Stimulated activated CD4-positive, alpha-beta T cell treated with anti-CD3 and anti-CD28 coated beads, Interleukin-2, amount 100 ng/mL, for 48 hours (primary cell): ENCODE measurements at regions not wholly inside any gene's neighbourhood (a gene's known extent, or its start where the extent isn't known, plus 50 kb on each side); places are given as distances from the start of the nearest gene placed in this dataset.

ENCODE experiments used
- DNase-seq, 2 donors: peaks; one replicate each; pipeline ENCODE4 v3.0.0-alpha.2; 2020

- no peak for DNase-seq
These were observed 336.7 kb upstream of the PLET1 start for GRCh38 chr11:112597286-112597790.

GRCh38 chr11:112599265-112599664 lies 338.6 kb upstream of the PLET1 start:
- DNase-seq = no peak

DNA sequence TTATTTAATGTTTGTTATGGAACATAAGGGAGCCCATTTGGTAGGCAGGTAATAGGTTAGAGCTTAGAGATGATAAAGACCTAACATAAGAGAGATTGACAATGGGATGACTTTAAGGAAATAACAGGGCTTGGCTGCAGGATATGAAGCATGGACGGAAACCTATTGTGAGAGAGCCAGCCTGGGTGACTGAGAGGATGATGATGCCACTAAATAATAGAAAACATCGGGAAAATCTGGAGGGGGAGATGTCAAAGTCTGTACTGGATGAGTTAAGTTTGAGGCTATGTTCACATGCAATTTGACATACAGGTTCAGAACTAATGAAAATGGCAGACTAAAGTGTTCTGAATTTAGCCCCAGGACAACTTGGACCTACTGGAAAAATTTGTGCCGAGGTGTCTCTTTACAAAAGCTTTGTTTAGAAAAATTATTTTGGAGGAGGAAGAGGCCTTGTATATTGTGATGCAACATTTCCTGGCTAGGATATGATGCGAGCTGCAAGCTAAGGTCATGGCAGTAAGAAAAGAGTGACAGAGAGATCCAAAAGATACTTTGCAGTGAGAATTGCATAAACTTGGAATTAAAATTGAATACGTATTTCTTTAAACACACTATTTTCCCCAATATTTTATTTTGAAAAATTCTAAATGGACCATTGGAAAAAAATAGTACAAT lies 339.3 kb upstream of the PLET1 start:
- no peak for DNase-seq

GRCh38 chr11:112605093-112605666 lies 344.5 kb upstream of the PLET1 start:
- no peak for DNase-seq

GRCh38 chr11:112606656-112607055 lies 346.0 kb upstream of the PLET1 start:
- DNase-seq = no peak

DNA sequence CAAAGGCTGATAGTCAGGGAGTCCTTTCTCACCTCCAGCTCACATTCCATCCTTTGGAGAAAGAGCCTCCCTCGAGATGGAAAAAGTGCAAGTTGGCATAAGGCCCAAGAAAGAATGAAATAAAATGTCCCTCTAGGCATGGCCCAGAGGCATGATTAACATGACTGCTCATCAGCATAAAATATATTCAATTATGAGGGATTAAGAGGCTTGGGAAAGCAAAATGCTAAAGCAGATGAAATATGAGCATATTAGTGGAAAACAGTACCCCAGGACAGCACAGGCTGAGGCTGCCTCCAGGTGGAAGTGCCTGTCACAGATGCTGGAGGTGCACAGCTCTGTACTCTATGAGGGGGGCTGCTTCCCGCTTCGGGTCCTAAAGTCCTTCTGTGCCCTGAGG lies 347.8 kb upstream of the PLET1 start:
- no peak for DNase-seq

DNA sequence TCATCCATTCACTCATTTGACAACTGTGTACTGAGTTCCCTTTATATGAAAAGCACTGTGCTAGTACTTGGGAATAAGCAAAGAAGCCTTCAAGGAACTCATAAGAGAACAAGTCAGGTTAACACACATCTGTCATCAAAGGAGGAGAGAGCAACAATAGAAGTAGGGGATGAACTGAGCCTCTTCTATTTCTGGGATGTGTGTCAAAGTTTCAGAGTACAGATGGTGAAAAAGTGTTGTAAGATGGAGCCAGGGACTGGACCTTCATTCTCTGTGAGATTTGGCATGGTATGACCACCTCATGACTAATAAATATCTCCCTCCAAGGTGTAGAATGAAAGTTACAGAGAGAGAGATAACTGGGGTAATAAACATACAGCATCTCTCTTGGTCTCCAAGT lies 349.8 kb upstream of the PLET1 start:
- DNase-seq = no peak

DNA sequence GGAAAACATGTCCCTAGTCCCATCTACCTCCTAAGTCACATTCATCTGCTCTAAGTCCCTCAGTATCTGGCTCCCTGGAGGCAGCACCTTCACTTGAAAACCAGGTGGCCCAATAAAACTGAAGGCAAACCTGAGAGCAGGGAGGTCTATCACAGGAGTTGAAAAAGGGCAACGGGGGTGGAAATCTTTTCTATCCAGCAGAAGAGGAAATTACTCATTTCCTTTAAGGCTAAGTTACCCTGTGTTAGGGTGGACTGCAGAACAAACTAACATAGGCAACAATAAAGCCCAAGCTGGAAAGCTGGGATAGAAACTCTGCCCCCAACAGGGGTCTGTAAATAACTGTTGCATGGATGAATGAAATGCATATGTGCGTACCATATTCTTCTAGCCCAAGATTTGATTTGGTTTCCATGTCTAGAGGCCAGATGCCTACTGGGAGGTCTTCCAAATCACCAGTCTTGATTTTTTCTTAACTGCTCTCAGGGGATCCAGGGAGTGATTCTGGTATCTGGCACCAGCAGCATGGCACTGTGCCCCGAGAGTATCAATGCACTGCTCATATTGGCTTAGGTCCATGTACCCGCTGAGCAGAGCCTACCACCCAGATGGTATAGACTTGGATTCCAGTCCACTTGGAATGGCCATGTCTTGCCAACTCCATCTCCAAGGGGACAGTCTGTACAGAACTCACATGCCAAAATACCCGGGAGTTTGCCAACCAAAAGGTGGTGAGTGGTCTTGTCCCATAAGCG lies 350.0 kb upstream of the NCAM1 start:
- no peak for DNase-seq

- DNase-seq = no peak
These were observed 349.4 kb upstream of the NCAM1 start for GRCh38 chr11:112611771-112612170.

GRCh38 chr11:112612250-112612849 lies 348.9 kb upstream of the NCAM1 start:
- no peak for DNase-seq

- DNase-seq = no peak
These were observed 347.9 kb upstream of the NCAM1 start for GRCh38 chr11:112613051-112613972.

DNA sequence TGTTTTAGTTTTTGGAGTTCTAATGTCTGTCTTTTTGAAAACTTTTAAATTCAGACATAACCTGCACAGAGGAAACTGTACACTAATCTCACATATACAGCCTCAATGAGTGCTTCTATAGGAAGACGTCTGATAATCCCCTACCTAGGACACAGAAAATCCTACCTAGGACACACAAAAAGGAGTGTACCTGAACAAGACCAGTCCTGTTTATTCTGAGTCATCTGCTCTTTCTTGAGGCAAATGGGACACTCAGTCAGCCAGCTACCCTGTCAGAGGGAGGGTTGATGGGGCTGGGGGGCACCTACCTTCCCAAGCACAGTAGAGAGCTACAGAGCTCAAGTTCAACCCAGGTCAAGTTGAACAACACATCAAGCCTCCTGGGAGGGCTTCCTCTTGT lies 346.6 kb upstream of the NCAM1 start:
- no peak for DNase-seq

DNA sequence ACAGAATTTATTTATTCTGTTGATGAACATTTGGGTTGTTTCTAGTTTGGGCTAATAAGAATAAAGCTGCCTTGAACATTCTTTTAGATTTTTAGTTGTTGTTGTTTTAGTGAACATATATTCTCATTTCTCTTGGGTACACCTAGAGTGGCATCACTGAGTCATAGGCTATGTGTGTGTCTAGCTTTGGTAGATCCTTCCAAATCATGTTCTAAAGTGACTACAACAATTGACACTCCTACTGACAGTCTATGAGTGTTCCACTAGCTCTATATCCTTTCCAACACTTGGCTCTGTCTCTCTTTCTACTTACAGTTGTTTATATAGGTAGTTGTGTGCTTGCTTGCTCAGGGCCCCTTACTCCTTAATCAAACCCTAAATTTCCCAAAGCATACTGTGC lies 346.0 kb upstream of the NCAM1 start:
- DNase-seq = no peak

- no peak for DNase-seq
These were observed 345.3 kb upstream of the NCAM1 start for GRCh38 chr11:112615891-112616290.

DNA sequence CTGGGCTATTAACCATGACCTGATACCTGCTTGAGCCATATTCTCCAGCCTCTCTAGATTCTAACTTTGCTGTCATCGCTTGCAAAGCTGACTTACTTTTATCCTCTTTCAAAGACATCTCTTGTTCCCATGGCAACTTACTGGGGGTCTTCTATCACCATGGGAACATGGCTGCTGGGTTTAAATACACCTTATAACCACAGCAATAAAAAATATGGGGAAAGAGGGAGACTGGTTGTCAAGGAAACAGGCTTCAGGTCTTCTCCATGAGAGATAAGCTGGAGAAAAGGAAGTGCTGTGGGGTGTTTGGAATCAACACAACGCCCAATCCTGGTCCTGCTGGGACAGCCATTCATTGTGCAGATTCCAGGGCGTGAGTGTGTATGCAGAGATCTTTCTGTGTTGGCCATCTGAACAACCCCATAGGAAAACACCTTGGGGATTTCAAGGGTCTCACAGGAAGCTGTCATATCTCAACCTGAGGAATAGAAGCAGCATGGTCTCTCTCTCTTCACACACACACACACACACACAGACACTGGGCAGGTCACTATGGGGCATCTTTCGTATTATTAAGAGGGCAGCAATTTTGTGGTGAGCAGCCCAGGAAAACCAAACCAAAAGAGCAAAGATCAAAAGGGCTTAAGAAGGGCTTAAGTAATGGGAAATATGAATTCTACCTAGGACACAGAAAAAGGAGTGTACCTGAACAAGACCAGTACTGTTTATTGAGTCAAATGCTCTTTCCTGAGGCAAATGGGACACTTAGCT lies 344.7 kb upstream of the NCAM1 start:
- no peak for DNase-seq

DNA sequence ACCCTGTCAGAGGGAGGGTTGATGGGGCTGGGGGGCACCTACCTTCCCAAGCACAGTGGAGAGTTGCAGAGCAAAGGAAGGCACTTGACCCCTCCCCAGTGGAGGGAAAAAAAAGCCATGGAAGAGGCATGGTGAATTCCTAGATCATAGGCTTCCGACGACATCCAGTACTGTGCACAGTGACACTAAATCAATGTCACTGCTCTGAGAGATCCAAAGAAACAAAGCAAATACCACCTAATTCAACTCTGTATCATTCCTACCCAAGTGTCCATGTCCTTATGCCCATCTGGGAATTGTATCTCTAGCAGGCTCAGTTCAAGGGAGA lies 344.2 kb upstream of the NCAM1 start:
- DNase-seq = no peak

DNA sequence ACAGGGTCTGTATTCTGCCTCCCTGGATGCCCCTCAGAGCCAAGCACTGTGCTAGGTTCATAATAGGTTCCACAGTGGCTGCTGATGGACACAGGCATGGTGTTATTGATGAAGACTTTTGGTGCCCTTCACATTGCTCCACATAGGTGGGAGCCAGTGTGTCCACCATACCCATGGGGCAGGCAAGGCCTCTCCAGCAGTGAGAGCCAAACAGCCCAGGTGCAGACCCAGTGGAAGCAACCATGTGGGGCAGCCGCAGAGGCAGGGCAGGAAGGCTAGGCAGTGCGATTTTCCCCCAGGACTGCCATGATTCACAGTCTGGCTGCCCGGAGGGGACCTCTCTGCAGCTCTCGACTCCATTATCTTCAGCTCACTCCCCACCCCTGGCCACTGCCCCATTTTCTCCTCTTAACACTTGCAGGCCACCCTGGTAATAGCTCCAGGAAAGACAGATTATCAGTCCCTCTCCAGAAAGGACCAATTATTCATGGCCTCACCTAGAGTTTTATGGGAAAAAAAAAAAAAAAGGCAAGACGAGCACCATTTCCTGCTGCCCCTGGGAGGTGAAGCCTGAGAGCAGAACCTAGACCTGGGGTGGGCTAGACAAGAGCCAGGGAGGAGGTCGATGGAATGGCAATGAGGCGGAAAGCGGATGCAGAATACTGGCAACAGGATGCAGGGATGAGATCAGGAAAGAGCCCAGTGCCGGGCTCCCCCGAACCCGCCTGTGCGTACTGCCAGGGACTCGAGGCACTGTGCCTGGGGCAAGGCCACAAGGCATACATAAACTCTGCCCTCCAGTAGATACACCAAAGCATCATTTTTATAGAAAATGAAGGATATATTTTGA lies 343.0 kb upstream of the NCAM1 start:
- no peak for DNase-seq

DNA sequence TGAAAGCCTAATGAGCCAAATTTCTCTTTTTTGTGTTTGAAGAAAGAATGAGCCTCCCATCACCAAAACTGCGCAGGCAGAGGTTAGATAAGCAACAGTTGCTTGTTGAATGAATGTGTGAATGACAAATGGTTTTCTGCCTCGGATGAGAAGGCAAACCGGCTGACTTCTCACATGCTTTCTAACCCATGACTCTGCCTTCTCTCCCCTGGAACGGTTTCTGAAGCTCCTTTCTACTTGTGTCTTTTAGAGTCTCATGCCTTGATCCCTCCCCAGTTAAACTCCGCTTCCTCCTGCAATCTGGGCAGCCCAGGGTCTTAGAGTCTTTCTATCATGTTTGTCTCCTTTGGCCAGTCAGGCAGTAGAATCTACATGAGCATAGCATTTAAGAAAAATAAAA lies 342.1 kb upstream of the NCAM1 start:
- no peak for DNase-seq

- DNase-seq = no peak
These were observed 340.4 kb upstream of the NCAM1 start for GRCh38 chr11:112620621-112621394.

DNA sequence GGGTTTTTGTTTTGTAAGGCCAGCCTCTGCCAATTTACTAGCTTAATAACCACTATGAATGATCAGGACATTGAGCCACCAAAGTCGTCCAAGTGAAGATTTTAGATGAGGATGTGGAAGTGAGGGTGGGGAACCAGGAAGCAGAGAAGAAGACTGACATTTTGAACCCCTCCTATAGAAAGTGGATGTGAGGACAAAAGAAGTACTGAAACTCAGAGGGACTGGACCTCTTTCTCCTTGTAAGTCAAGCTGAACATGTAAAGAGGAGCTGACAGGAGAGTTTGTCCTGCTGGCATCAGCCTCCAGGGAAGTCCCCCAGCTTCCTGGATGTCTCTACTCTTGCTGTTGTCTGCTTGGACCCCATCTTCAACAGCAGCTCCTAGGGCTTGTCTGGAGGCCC lies 338.2 kb upstream of the NCAM1 start:
- DNase-seq = no peak
